Suprapubic skin (tissue), 4 donors: ENCODE measurements at regions not wholly inside any gene's neighbourhood (a gene's known extent, or its start where the extent isn't known, plus 50 kb on each side); places are given as distances from the start of the nearest gene placed in this dataset.
"Not testable (repeated sequence)": the region's sequence is repeated elsewhere in the genome, so short reads cannot be mapped to it uniquely, and the experiment has no call there.

Source experiments
- POLR2A ChIP-seq, 2 donors: fragments of 450-650 bp; IDR thresholded peaks; one replicate each; pipeline ENCODE4 v1.6.1; 2017; ENCODE audit warnings: antibody characterized with exemption in 2 of 2, mild to moderate bottlenecking in 2 of 2, moderate library complexity in 2 of 2
- POLR2AphosphoS5 ChIP-seq, 3 donors: sonication (generic); formaldehyde crosslinking; IDR thresholded peaks; one replicate each; pipeline ENCODE4 v1.6.1; 2017; ENCODE audit warnings: antibody characterized with exemption in 3 of 3
- TF ChIP-seq, protein P1 (sequence below), 2 donors: fragments of 200-600 bp in 1 of 2; fragments of 450-650 bp in 1 of 2; sonication (generic) in 1 of 2; IDR thresholded peaks; one replicate each; pipeline ENCODE4 v1.5.1; 2016 to 2019; ENCODE audit warnings: antibody characterized with exemption in 2 of 2, mild to moderate bottlenecking in 1 of 2, moderate library complexity in 1 of 2

DNA sequence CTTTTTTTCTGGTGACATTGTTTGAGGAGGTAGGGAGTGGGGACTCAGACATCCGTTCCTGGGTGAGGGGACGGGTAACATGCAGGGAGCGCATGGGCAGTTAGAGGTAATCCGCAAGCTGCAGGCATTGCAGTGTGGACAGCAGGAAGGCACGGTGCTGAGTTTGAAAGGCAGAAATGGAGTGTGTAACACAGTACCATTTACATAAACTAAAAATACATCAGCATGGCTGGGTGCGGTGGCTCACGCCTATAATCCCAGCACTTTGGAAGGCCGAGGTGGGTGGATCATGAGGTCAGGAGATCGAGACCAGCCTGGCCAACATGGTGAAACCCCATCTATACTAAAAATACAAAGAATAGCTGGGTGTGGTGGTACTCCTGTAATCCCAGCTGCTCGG is 109.3 kb upstream of the EXOC2 start:
- TF ChIP-seq, protein P1, sequence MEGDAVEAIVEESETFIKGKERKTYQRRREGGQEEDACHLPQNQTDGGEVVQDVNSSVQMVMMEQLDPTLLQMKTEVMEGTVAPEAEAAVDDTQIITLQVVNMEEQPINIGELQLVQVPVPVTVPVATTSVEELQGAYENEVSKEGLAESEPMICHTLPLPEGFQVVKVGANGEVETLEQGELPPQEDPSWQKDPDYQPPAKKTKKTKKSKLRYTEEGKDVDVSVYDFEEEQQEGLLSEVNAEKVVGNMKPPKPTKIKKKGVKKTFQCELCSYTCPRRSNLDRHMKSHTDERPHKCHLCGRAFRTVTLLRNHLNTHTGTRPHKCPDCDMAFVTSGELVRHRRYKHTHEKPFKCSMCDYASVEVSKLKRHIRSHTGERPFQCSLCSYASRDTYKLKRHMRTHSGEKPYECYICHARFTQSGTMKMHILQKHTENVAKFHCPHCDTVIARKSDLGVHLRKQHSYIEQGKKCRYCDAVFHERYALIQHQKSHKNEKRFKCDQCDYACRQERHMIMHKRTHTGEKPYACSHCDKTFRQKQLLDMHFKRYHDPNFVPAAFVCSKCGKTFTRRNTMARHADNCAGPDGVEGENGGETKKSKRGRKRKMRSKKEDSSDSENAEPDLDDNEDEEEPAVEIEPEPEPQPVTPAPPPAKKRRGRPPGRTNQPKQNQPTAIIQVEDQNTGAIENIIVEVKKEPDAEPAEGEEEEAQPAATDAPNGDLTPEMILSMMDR (IDR thresholded peaks at IDR 0.05), result not testable (repeated sequence)
- TF ChIP-seq POLR2A, POLR2AphosphoS5 (IDR thresholded peaks at IDR 0.05): not testable (repeated sequence)
